ENCODE measurements at regions not wholly inside any gene's neighbourhood (a gene's known extent, or its start where the extent isn't known, plus 50 kb on each side); places are given as distances from the start of the nearest gene placed in this dataset.

GRCh38 chr1:198015309-198015708, 98.1 kb downstream of the LHX9 start:
- H3K9me1 ChIP-seq (ENCODE audit: control insufficient read depth, insufficient read depth, low read length), result no peaks in the 10 kb centered on the region
- FAIRE-seq, result no peak
- CTCF ChIA-PET (ENCODE audit: low intra/inter-chr PET ratio), result no interaction called here
- no peaks in the 10 kb centered on the region for H3K9me3 ChIP-seq (replicated peaks; ENCODE audit: control insufficient read depth, insufficient read depth, low read depth, low read length)
- POLR2A ChIA-PET, result no interaction called here
- no peaks in the 10 kb centered on the region for H3K36me3 ChIP-seq (ENCODE audit: control insufficient read depth, insufficient read depth, low read length)
- H3K79me2 ChIP-seq (ENCODE audit: control insufficient read depth, insufficient read depth, low read length), result no peaks in the 10 kb centered on the region
- 0 out of 5 replicates have a peak, but pooled peaks cover 0 to 5% of the 10 kb centered on the region in 2 experiments for H3K27me3 ChIP-seq (ENCODE audit: control insufficient read depth in 2 of 2, insufficient read depth in 2 of 2, low read length in 2 of 2)
- in situ Hi-C loops (cut with MboI), result no loop called here
- no peak overlapping the region for H3K4me2 ChIP-seq (ENCODE audit: insufficient read depth, low read length)
- no peaks in the 10 kb centered on the region for H3K4me1 ChIP-seq (replicated peaks in 1 of 2; ENCODE audit: control insufficient read depth in 2 of 2, insufficient read depth in 2 of 2, low read length in 2 of 2)
- no peak overlapping the region for H3K9ac ChIP-seq (ENCODE audit: insufficient read depth in 1 of 2, low read depth in 2 of 2, low read length in 2 of 2)
- intact Hi-C loops (cut with micrococcal nuclease), result loop anchor here (1.0 kb wide), 1 partner anchor 18 kb away; no protein-coding TSS in a partner anchor
- TF ChIP-seq KLF1 (tag; IDR thresholded peaks at IDR 0.05) (no peak), GABPA (tag; conservative IDR thresholded peaks at IDR 0.05; ENCODE audit: low read depth) (no peak), KLF16 (IDR thresholded peaks at IDR 0.05) (no peak), FOXJ3 (CRISPR knock-in tag; IDR thresholded peaks at IDR 0.05) (no peak), TRIM24 (IDR thresholded peaks at IDR 0.05) (no peak), MAFF (IDR thresholded peaks at IDR 0.05; ENCODE audit: low read length) (peak; percentile 35; the same call in 1 of the 2 replicates), CEBPG (CRISPR knock-in tag; IDR thresholded peaks at IDR 0.05) (no peak), CEBPG (tag; conservative IDR thresholded peaks at IDR 0.05 in 1 of 2, IDR thresholded peaks at IDR 0.05 in 1 of 2) (no peak), PRMT5 (CRISPR knock-in tag; IDR thresholded peaks at IDR 0.05) (no peak), ZNF316 (IDR thresholded peaks at IDR 0.05) (peak; percentile 39; the same call in 1 of the 2 replicates), U2AF2 (optimal IDR thresholded peaks at IDR 0.05; ENCODE audit: low read depth, low read length) (no peak), FOXK2 (conservative IDR thresholded peaks at IDR 0.05 in 1 of 2, IDR thresholded peaks at IDR 0.05 in 1 of 2; ENCODE audit: low read depth in 2 of 2) (no peak), C11orf30 (IDR thresholded peaks at IDR 0.05; ENCODE audit: low read depth) (peak; percentile 39; the same call in 1 of the 2 replicates), ZFPM2 (CRISPR knock-in tag; IDR thresholded peaks at IDR 0.05) (no peak), ZBED1 (IDR thresholded peaks at IDR 0.05) (no peak)
- H4K20me1 ChIP-seq (replicated peaks; ENCODE audit: control insufficient read depth, insufficient read depth, low read length), result no peaks in the 10 kb centered on the region
- no peak for DNase-seq (ENCODE audit: extremely low read depth in 1 of 4, low spot score in 3 of 4)
- no TSS peak for BruUV-seq (replicated peaks)
- no peak overlapping the region for H3K4me3 ChIP-seq
- ATAC-seq, result no peak
- H3K27ac ChIP-seq (ENCODE audit: extremely low read depth, low read depth, low read length), result no peak overlapping the region
- no peak overlapping the region for H2AFZ ChIP-seq (ENCODE audit: low read depth, low read length)

All from K562 (cell line).